HuH-7 (cell line): ENCODE measurements at regions not wholly inside any gene's neighbourhood (a gene's known extent, or its start where the extent isn't known, plus 50 kb on each side); places are given as distances from the start of the nearest gene placed in this dataset.

ENCODE experiments used
- DNase-seq: peaks from one replicate; pipeline ENCODE4 v3.0.0; 2011; ENCODE audit warnings: low spot score

GRCh38 chr14:36465178-36465577, 54.9 kb downstream of the NKX2-1 start:
- DNase-seq: no peak

- no peak for DNase-seq
Measured at GRCh38 chr14:36462890-36463289, 57.1 kb downstream of the NKX2-1 start.

- no peak for DNase-seq
Measured at GRCh38 chr14:36455241-36455627, 64.8 kb downstream of the NKX2-1 start.

GRCh38 chr14:36454599-36455240, 65.3 kb downstream of the NKX2-1 start:
- DNase-seq: peak; percentile 20

- no peak for DNase-seq
Measured at GRCh38 chr14:36452860-36453259, 67.2 kb downstream of the NKX2-1 start.

- peak; percentile 3 for DNase-seq
Measured at GRCh38 chr14:36451310-36452065, 68.5 kb downstream of the NKX2-1 start.

- no peak for DNase-seq
Measured at GRCh38 chr14:36450550-36450949, 69.5 kb downstream of the NKX2-1 start.

GRCh38 chr14:36449903-36450302, 70.1 kb downstream of the NKX2-1 start:
- no peak for DNase-seq

- DNase-seq: no peak
Measured at GRCh38 chr14:36443374-36443773, 76.7 kb downstream of the NKX2-1 start.

GRCh38 chr14:36442824-36443241, 77.2 kb downstream of the NKX2-1 start:
- DNase-seq: no peak

GRCh38 chr14:36441283-36441682, 78.7 kb downstream of the NKX2-1 start:
- DNase-seq: no peak

GRCh38 chr14:36439766-36440165, 80.3 kb downstream of the NKX2-1 start:
- no peak for DNase-seq

- DNase-seq: no peak
Measured at GRCh38 chr14:36438883-36439282, 81.1 kb downstream of the NKX2-1 start.

GRCh38 chr14:36430662-36431084, 89.4 kb downstream of the NKX2-1 start:
- DNase-seq: no peak

GRCh38 chr14:36430169-36430568, 89.9 kb downstream of the NKX2-1 start:
- no peak for DNase-seq

- DNase-seq: no peak
Measured at GRCh38 chr14:36429692-36430091, 90.3 kb downstream of the NKX2-1 start.

- no peak for DNase-seq
Measured at GRCh38 chr14:36428350-36428749, 91.7 kb downstream of the NKX2-1 start.

GRCh38 chr14:36426836-36427235, 93.2 kb downstream of the NKX2-1 start:
- no peak for DNase-seq

GRCh38 chr14:36426113-36426512, 93.9 kb downstream of the NKX2-1 start:
- no peak for DNase-seq

GRCh38 chr14:36424478-36425102, 95.4 kb downstream of the NKX2-1 start:
- no peak for DNase-seq

- no peak for DNase-seq
Measured at GRCh38 chr14:36423430-36423829, 96.6 kb downstream of the NKX2-1 start.

- DNase-seq: no peak
Measured at GRCh38 chr14:36420149-36420687, 99.8 kb upstream of the MBIP start.

- no peak for DNase-seq
Measured at GRCh38 chr14:36418937-36419336, 98.5 kb upstream of the MBIP start.
